A549 (cell line): ENCODE measurements at regions not wholly inside any gene's neighbourhood (a gene's known extent, or its start where the extent isn't known, plus 50 kb on each side); places are given as distances from the start of the nearest gene placed in this dataset.

Experiments used
- ATAC-seq, 2 experiments: fragments of 200-7000 bp in 1 of 2; fragments of >200 bp in 1 of 2; cut with Nextera tagmentation in 1 of 2; cut with Tn5 transposase in 1 of 2; 3 replicates each; pipeline versions ENCODE4 v1.8.0 to v1.9.1; 2018 to 2020; ENCODE audit warnings: mild to moderate bottlenecking in 1 of 2, moderate library complexity in 1 of 2
- CTCF ChIA-PET: fragments of 300-600 bp; sonication (Branson Sonifier 250); formaldehyde crosslinking; extraction: SDS; loops from one replicate; lab custom pipeline; 2021; ENCODE audit warnings: antibody characterized with exemption, inconsistent platforms; lab: Yijun Ruan, JAX
- POLR2A ChIA-PET: fragments of 350-600 bp; formaldehyde crosslinking; extraction: SDS; loops from one replicate; lab custom pipeline; 2021; ENCODE audit warnings: antibody characterized with exemption, inconsistent platforms; lab: Yijun Ruan, JAX
- DNase-seq, 2 experiments: peaks; one replicate each; pipeline versions ENCODE4 v3.0.0 to v3.0.0-alpha.2; 2011 to 2016; ENCODE audit warnings: low read depth in 1 of 2, low spot score in 1 of 2
- FAIRE-seq: peaks from 2 replicates; lab custom pipeline; 2011; peaks lifted over from hg19 to GRCh38; lab: Jason Lieb, UNC
- H3K27ac ChIP-seq, 2 experiments: fragments of >200 bp; sonication (Bioruptor Twin); formaldehyde crosslinking; 3 replicates each; pipeline ENCODE4 v1.5.1; 2016 to 2017
- H3K4me1 ChIP-seq: fragments of >200 bp; sonication (Bioruptor Twin); formaldehyde crosslinking; 3 replicates; pipeline ENCODE4 v1.6.1; 2016
- H3K4me2 ChIP-seq: fragments of >200 bp; sonication (Bioruptor Twin); formaldehyde crosslinking; 3 replicates; pipeline ENCODE4 v1.6.1; 2016
- H3K4me3 ChIP-seq: fragments of >200 bp; sonication (Bioruptor Twin); formaldehyde crosslinking; 3 replicates; pipeline ENCODE4 v1.5.1; 2016
- H3K9me3 ChIP-seq: fragments of >200 bp; sonication (Bioruptor Twin); formaldehyde crosslinking; 3 replicates; pipeline ENCODE4 v1.6.1; 2016
- ATOH8 ChIP-seq: fragments of 250-450 bp; sonication (Bioruptor Pico); IDR thresholded peaks from 2 replicates; pipeline ENCODE4 v1.5.0; 2020; ENCODE audit warnings: low read depth, mild to moderate bottlenecking, moderate library complexity
- BCL3 ChIP-seq: fragments of >200 bp; sonication (Bioruptor Twin); formaldehyde crosslinking; IDR thresholded peaks from 3 replicates; pipeline ENCODE4 v1.6.1; 2016
- BHLHE40 ChIP-seq: IDR thresholded peaks from 2 replicates; pipeline ENCODE4 v1.6.1; 2012; ENCODE audit warnings: low read depth, low read length, inconsistent platforms
- CEBPB ChIP-seq, 2 experiments: fragments of >200 bp in 1 of 2; sonication (Bioruptor Twin) in 1 of 2; formaldehyde crosslinking in 1 of 2; IDR thresholded peaks; 2 replicates each; pipeline ENCODE4 v1.6.1; 2012 to 2016
- CHD2 ChIP-seq: fragments of 150-350 bp; IDR thresholded peaks from 2 replicates; pipeline ENCODE4 v1.6.1; 2014; ENCODE audit warnings: low read length; ENCODE audit not compliant: partially characterized antibody
- CHD4 ChIP-seq: fragments of 200-600 bp; sonication (generic); IDR thresholded peaks from 2 replicates; pipeline ENCODE4 v1.6.1; 2016; ENCODE audit warnings: antibody characterized with exemption, mild to moderate bottlenecking, borderline replicate concordance
- ELK1 ChIP-seq: fragments of 150-350 bp; IDR thresholded peaks from 2 replicates; pipeline ENCODE4 v1.6.1; 2014; ENCODE audit warnings: low read depth, mild to moderate bottlenecking, low read length
- ESRRA ChIP-seq: fragments of 150-350 bp; IDR thresholded peaks from 2 replicates; pipeline ENCODE4 v1.6.1; 2014; ENCODE audit warnings: mild to moderate bottlenecking, low read length, borderline replicate concordance
- FOSB ChIP-seq: fragments of 250-450 bp; sonication (Bioruptor Pico); IDR thresholded peaks from 2 replicates; pipeline ENCODE4 v1.5.0; 2020; ENCODE audit warnings: mild to moderate bottlenecking, moderate library complexity
- FOSL2 ChIP-seq, 2 experiments: fragments of 450-650 bp in 1 of 2; fragments of >200 bp in 1 of 2; sonication (Bioruptor Twin) in 1 of 2; formaldehyde crosslinking; IDR thresholded peaks; 2 replicates each; pipeline versions ENCODE4 v1.5.0 to v1.6.1; 2016 to 2020; ENCODE audit warnings: mild to moderate bottlenecking in 1 of 2, moderate library complexity in 1 of 2
- FOXS1 ChIP-seq: fragments of 250-450 bp; sonication (Bioruptor Pico); IDR thresholded peaks from 2 replicates; pipeline ENCODE4 v1.5.0; 2020; ENCODE audit warnings: mild to moderate bottlenecking, moderate library complexity
- HDAC2 ChIP-seq: fragments of 200-600 bp; sonication (generic); IDR thresholded peaks from 2 replicates; pipeline ENCODE4 v1.6.1; 2016
- HEYL ChIP-seq: fragments of 250-450 bp; sonication (Bioruptor Pico); IDR thresholded peaks from 2 replicates; pipeline ENCODE4 v1.8.0; 2021; ENCODE audit warnings: mild to moderate bottlenecking, moderate library complexity
- HOXA7 ChIP-seq: fragments of 250-450 bp; sonication (Bioruptor Pico); IDR thresholded peaks from 2 replicates; pipeline ENCODE4 v1.5.0; 2020; ENCODE audit warnings: mild to moderate bottlenecking, moderate library complexity
- JUN ChIP-seq, 2 experiments: fragments of >200 bp; sonication (Bioruptor Twin); formaldehyde crosslinking; IDR thresholded peaks; 2 replicates in 1 of 2; 3 replicates in 1 of 2; pipeline ENCODE4 v1.6.1; 2016 to 2017
- KDM1A ChIP-seq: fragments of 200-600 bp; sonication (generic); IDR thresholded peaks from 2 replicates; pipeline ENCODE4 v1.6.1; 2016; ENCODE audit warnings: low read depth, mild to moderate bottlenecking
- KDM5A ChIP-seq: fragments of 200-600 bp; sonication (generic); IDR thresholded peaks from 2 replicates; pipeline ENCODE4 v1.6.1; 2016; ENCODE audit warnings: antibody characterized with exemption, mild to moderate bottlenecking
- MAZ ChIP-seq: fragments of 150-350 bp; IDR thresholded peaks from 2 replicates; pipeline ENCODE4 v1.6.1; 2014; ENCODE audit warnings: antibody characterized with exemption, low read depth, low read length, borderline replicate concordance
- MYC ChIP-seq: IDR thresholded peaks from 2 replicates; pipeline ENCODE4 v1.6.1; 2012; ENCODE audit warnings: mild to moderate bottlenecking, inconsistent platforms, low read length, improper control_type of control experiment, borderline replicate concordance
- NFE2L2 ChIP-seq: fragments of 150-350 bp; conservative IDR thresholded peaks from 2 replicates; pipeline ENCODE4 v1.6.1; 2014; ENCODE audit warnings: low read length
- PHF8 ChIP-seq: fragments of 200-600 bp; sonication (generic); IDR thresholded peaks from 2 replicates; pipeline ENCODE4 v1.6.1; 2016; ENCODE audit warnings: low read depth, mild to moderate bottlenecking, antibody characterized with exemption, moderate library complexity, borderline replicate concordance
- POLR2A ChIP-seq: IDR thresholded peaks from 2 replicates; pipeline ENCODE4 v1.6.1; 2012; ENCODE audit warnings: mild to moderate bottlenecking, low read length
- RARB ChIP-seq: fragments of 250-450 bp; sonication (Bioruptor Pico); IDR thresholded peaks from 2 replicates; pipeline ENCODE4 v1.8.0; 2021; ENCODE audit warnings: mild to moderate bottlenecking, moderate library complexity
- RCOR1 ChIP-seq: fragments of 150-350 bp; IDR thresholded peaks from 2 replicates; pipeline ENCODE4 v1.6.1; 2014; ENCODE audit warnings: antibody characterized with exemption, low read length, low read depth
- RFX5 ChIP-seq: fragments of 450-650 bp; IDR thresholded peaks from 2 replicates; pipeline ENCODE4 v1.7.1; 2014; ENCODE audit warnings: antibody characterized with exemption, mild to moderate bottlenecking, moderate library complexity
- RNF2 ChIP-seq: fragments of 200-600 bp; sonication (generic); IDR thresholded peaks from 2 replicates; pipeline ENCODE4 v1.6.1; 2016; ENCODE audit warnings: low read depth, mild to moderate bottlenecking, antibody characterized with exemption, moderate library complexity, borderline replicate concordance
- SMC3 ChIP-seq: fragments of >200 bp; sonication (Bioruptor Twin); formaldehyde crosslinking; IDR thresholded peaks from 3 replicates; pipeline ENCODE4 v1.6.1; 2018; ENCODE audit warnings: inconsistent platforms
- TFCP2L1 ChIP-seq: fragments of 250-450 bp; sonication (Bioruptor Pico); IDR thresholded peaks from 2 replicates; pipeline ENCODE4 v1.5.0; 2021; ENCODE audit warnings: mild to moderate bottlenecking
- TP53 ChIP-seq: fragments of 250-450 bp; sonication (Bioruptor Pico); IDR thresholded peaks from 2 replicates; pipeline ENCODE4 v1.5.0; 2021; ENCODE audit warnings: mild to moderate bottlenecking, moderate library complexity
- ZC3H11A ChIP-seq: fragments of 450-650 bp; IDR thresholded peaks from 2 replicates; pipeline ENCODE4 v1.6.1; 2014; ENCODE audit warnings: antibody characterized with exemption, mild to moderate bottlenecking
- WGBS: methylation state at CpG from one replicate; pipeline ENCODE4 v1.1.6; 2017; ENCODE audit errors: missing lambda C conversion rate; 5-methylcytosine and 5-hydroxymethylcytosine counted together

GRCh38 chr10:78602201-78602932, 466.4 kb upstream of the ZMIZ1 start:
- FAIRE-seq = no peak
- no peak for ATAC-seq
- TF ChIP-seq TFCP2L1 (CRISPR knock-in tag) (no peak), FOSB (no peak), KDM5A (no peak), BHLHE40 (no peak), FOXS1 (CRISPR knock-in tag) (no peak)
- CTCF ChIA-PET = interaction anchor here (1.1 kb wide), 1 partner anchor 555 kb away, joined by 3 read pairs; no protein-coding TSS in a partner anchor
- H3K4me1 ChIP-seq = no peaks in the 10 kb centered on the region
- H3K4me3 ChIP-seq = no peak overlapping the region
- no peak overlapping the region for H3K4me2 ChIP-seq
- no peak for DNase-seq
- no peaks in the 10 kb centered on the region for H3K9me3 ChIP-seq
- WGBS = 63% methylated on average over 11 of the region's 12 CpGs
- no peak overlapping the region for H3K27ac ChIP-seq
- POLR2A ChIA-PET = no interaction called here

GRCh38 chr10:78604286-78604685, 464.5 kb upstream of the ZMIZ1 start:
- no peak for FAIRE-seq
- H3K9me3 ChIP-seq = peaks cover 8% of the 10 kb centered on the region
- TF ChIP-seq KDM5A = no peak
- TF ChIP-seq ELK1 = no peak
- TF ChIP-seq HOXA7 = no peak
- TF ChIP-seq HEYL (CRISPR knock-in tag) = no peak
- TF ChIP-seq FOSB = no peak
- TF ChIP-seq TP53 (CRISPR knock-in tag) = no peak
- TF ChIP-seq PHF8 = no peak
- no peak for TF ChIP-seq CHD4
- TF ChIP-seq FOSL2 (IDR thresholded peaks at IDR 0.05) = no peak
- TF ChIP-seq FOSL2 (CRISPR knock-in tag; IDR thresholded peaks at IDR 0.05) = no peak
- no peak for TF ChIP-seq RNF2
- TF ChIP-seq FOXS1 (CRISPR knock-in tag) = no peak
- no peak for TF ChIP-seq CEBPB (IDR thresholded peaks at IDR 0.05)
- TF ChIP-seq JUN (IDR thresholded peaks at IDR 0.05) = no peak
- TF ChIP-seq ESRRA = no peak
- no peak for TF ChIP-seq CHD2
- TF ChIP-seq POLR2A = no peak
- no peak for TF ChIP-seq ZC3H11A
- TF ChIP-seq KDM1A = no peak
- 78% methylated on average over 9 of the region's 9 CpGs for WGBS
- H3K4me3 ChIP-seq = no peak overlapping the region
- ChIA-PET POLR2A (no interaction called here), CTCF (interaction anchor here (0.5 to 2.2 kb wide), 3 partner anchors 12 to 367 kb away, joined by 3 to 14 read pairs (median 5); no protein-coding TSS in a partner anchor)
- no peak for ATAC-seq
- no peaks in the 10 kb centered on the region for H3K4me1 ChIP-seq
- H3K4me2 ChIP-seq = no peak overlapping the region
- H3K27ac ChIP-seq = no peak overlapping the region
- DNase-seq = no peak

GRCh38 chr10:78604721-78605120, 464.0 kb upstream of the ZMIZ1 start:
- Histone ChIP-seq H3K27ac (no peak overlapping the region), H3K9me3 (peaks cover 11% of the 10 kb centered on the region), H3K4me2 (no peak overlapping the region), H3K4me3 (no peak overlapping the region), H3K4me1 (no peaks in the 10 kb centered on the region)
- WGBS = 50% methylated on average over 3 of the region's 3 CpGs
- ChIA-PET CTCF (interaction anchor here (0.5 to 2.2 kb wide), 5 partner anchors 11 to 367 kb away, joined by 3 to 14 read pairs (median 4); no protein-coding TSS in a partner anchor), POLR2A (no interaction called here)
- ATAC-seq (no peak), FAIRE-seq (no peak), DNase-seq (no peak)
- TF ChIP-seq HDAC2 = no peak
- no peak for TF ChIP-seq FOSB
- TF ChIP-seq RARB (CRISPR knock-in tag) = no peak
- no peak for TF ChIP-seq MAZ
- no peak for TF ChIP-seq CHD4
- TF ChIP-seq RCOR1 = no peak
- TF ChIP-seq ATOH8 (CRISPR knock-in tag) = no peak
- TF ChIP-seq PHF8 = no peak
- no peak for TF ChIP-seq RFX5
- TF ChIP-seq RNF2 = no peak
- TF ChIP-seq NFE2L2 = no peak
- no peak for TF ChIP-seq KDM5A
- no peak for TF ChIP-seq MYC
- TF ChIP-seq TFCP2L1 (CRISPR knock-in tag) = no peak
- no peak for TF ChIP-seq BCL3
- no peak for TF ChIP-seq SMC3
